BE2C (cell line): ENCODE measurements at regions not wholly inside any gene's neighbourhood (a gene's known extent, or its start where the extent isn't known, plus 50 kb on each side); places are given as distances from the start of the nearest gene placed in this dataset.

Experiments used
- DNase-seq: peaks from one replicate; pipeline ENCODE4 v3.0.0-alpha.2; 2020
- H3K27me3 ChIP-seq: fragments of 250-450 bp; sonication (Bioruptor Pico); 2 replicates; pipeline ENCODE4 v1.5.1; 2020; ENCODE audit warnings: mild to moderate bottlenecking
- H3K36me3 ChIP-seq: fragments of 250-450 bp; sonication (Bioruptor Pico); 2 replicates; pipeline ENCODE4 v1.5.1; 2020; ENCODE audit warnings: mild to moderate bottlenecking
- H3K4me1 ChIP-seq: fragments of 250-450 bp; sonication (Bioruptor Pico); 2 replicates; pipeline ENCODE4 v1.5.1; 2020
- H3K4me3 ChIP-seq: 2 replicates; pipeline ENCODE4 v1.5.1; 2011; ENCODE audit warnings: low read depth, low read length
- H3K9me3 ChIP-seq: fragments of 250-450 bp; sonication (Bioruptor Pico); 2 replicates; pipeline ENCODE4 v1.5.1; 2020
- CTCF ChIP-seq: IDR thresholded peaks from 2 replicates; pipeline ENCODE4 v1.5.1; 2012; ENCODE audit warnings: mild to moderate bottlenecking, low read depth, low read length

GRCh38 chr12:115817389-115817788, 460.1 kb downstream of the MED13L start:
- no peak for TF ChIP-seq CTCF
- H3K9me3 ChIP-seq, result no peaks in the 10 kb centered on the region
- H3K4me1 ChIP-seq, result no peaks in the 10 kb centered on the region
- H3K36me3 ChIP-seq, result no peaks in the 10 kb centered on the region
- DNase-seq, result no peak
- H3K27me3 ChIP-seq, result no peaks in the 10 kb centered on the region
- no peak overlapping the region for H3K4me3 ChIP-seq

- DNase-seq, result no peak
- no peaks in the 10 kb centered on the region for H3K4me1 ChIP-seq
- H3K36me3 ChIP-seq, result no peaks in the 10 kb centered on the region
- H3K4me3 ChIP-seq, result no peak overlapping the region
- no peaks in the 10 kb centered on the region for H3K27me3 ChIP-seq
- no peaks in the 10 kb centered on the region for H3K9me3 ChIP-seq
- no peak for TF ChIP-seq CTCF
These were observed 461.6 kb downstream of the MED13L start for GRCh38 chr12:115815924-115816323.

- peaks cover 6% of the 10 kb centered on the region for H3K27me3 ChIP-seq
- no peak overlapping the region for H3K4me3 ChIP-seq
- DNase-seq, result no peak
- H3K4me1 ChIP-seq, result no peaks in the 10 kb centered on the region
- no peaks in the 10 kb centered on the region for H3K9me3 ChIP-seq
- H3K36me3 ChIP-seq, result no peaks in the 10 kb centered on the region
- TF ChIP-seq CTCF, result no peak
These were observed 464.2 kb downstream of the MED13L start for GRCh38 chr12:115813256-115813655.

GRCh38 chr12:115811929-115812328, 465.6 kb downstream of the MED13L start:
- Histone ChIP-seq H3K4me1 (no peaks in the 10 kb centered on the region), H3K27me3 (peaks cover 6% of the 10 kb centered on the region), H3K36me3 (no peaks in the 10 kb centered on the region), H3K9me3 (no peaks in the 10 kb centered on the region), H3K4me3 (no peak overlapping the region)
- no peak for DNase-seq
- no peak for TF ChIP-seq CTCF

- no peaks in the 10 kb centered on the region for H3K4me1 ChIP-seq
- H3K4me3 ChIP-seq, result no peak overlapping the region
- TF ChIP-seq CTCF, result no peak
- no peaks in the 10 kb centered on the region for H3K36me3 ChIP-seq
- H3K27me3 ChIP-seq, result peaks cover 6% of the 10 kb centered on the region
- H3K9me3 ChIP-seq, result no peaks in the 10 kb centered on the region
- DNase-seq, result no peak
These were observed 466.4 kb downstream of the MED13L start for GRCh38 chr12:115811045-115811444.

GRCh38 chr12:115810122-115810901, 467.2 kb downstream of the MED13L start:
- no peaks in the 10 kb centered on the region for H3K9me3 ChIP-seq
- H3K4me1 ChIP-seq, result no peaks in the 10 kb centered on the region
- DNase-seq, result no peak
- no peak for TF ChIP-seq CTCF
- H3K27me3 ChIP-seq, result peaks cover 6% of the 10 kb centered on the region
- no peaks in the 10 kb centered on the region for H3K36me3 ChIP-seq
- no peak overlapping the region for H3K4me3 ChIP-seq
